Suprapubic skin (tissue), 3 donors: ENCODE measurements at regions not wholly inside any gene's neighbourhood (a gene's known extent, or its start where the extent isn't known, plus 50 kb on each side); places are given as distances from the start of the nearest gene placed in this dataset.

ENCODE experiments used
- CTCF ChIP-seq, 2 donors: fragments of 200-600 bp in 1 of 2; fragments of 450-650 bp in 1 of 2; sonication (generic) in 1 of 2; IDR thresholded peaks; one replicate each; pipeline ENCODE4 v1.5.1; 2016 to 2019; ENCODE audit warnings: antibody characterized with exemption in 2 of 2, mild to moderate bottlenecking in 1 of 2, moderate library complexity in 1 of 2
- POLR2A ChIP-seq, 2 donors: fragments of 450-650 bp; IDR thresholded peaks; one replicate each; pipeline ENCODE4 v1.6.1; 2017; ENCODE audit warnings: antibody characterized with exemption in 2 of 2, mild to moderate bottlenecking in 2 of 2, moderate library complexity in 2 of 2

GRCh38 chr2:188902901-188903491 is 71.2 kb upstream of the COL3A1 start:
- no peak for TF ChIP-seq POLR2A (IDR thresholded peaks at IDR 0.05)
- no peak for TF ChIP-seq CTCF (IDR thresholded peaks at IDR 0.05)
